ENCODE measurements at regions not wholly inside any gene's neighbourhood (a gene's known extent, or its start where the extent isn't known, plus 50 kb on each side); places are given as distances from the start of the nearest gene placed in this dataset.
"Not testable (repeated sequence)": the region's sequence is repeated elsewhere in the genome, so short reads cannot be mapped to it uniquely, and the experiment has no call there.

- DNase-seq: no peak
Measured at GRCh38 chr13:81184556-81185265, 843.8 kb upstream of the SPRY2 start.

DNA sequence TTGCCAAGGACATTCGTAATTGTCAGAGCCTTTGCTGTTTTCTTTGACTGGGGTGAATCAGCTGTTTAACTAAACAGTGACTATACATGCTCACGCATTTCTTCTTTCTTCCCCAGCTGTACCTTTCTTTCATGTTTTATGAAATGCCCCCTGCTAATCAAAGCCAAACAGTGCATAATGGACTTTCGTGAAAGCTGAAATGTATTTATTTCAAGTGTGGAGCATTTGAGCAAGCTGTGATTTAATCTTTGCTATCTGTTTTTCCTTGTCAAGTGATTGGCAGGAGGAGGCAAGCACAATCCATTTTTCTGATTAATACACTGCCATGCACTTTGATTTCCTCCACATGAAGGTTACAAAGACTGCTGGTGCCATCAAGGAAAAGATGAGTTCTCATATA lies 831.7 kb upstream of the SPRY2 start:
- no peak for DNase-seq

DNA sequence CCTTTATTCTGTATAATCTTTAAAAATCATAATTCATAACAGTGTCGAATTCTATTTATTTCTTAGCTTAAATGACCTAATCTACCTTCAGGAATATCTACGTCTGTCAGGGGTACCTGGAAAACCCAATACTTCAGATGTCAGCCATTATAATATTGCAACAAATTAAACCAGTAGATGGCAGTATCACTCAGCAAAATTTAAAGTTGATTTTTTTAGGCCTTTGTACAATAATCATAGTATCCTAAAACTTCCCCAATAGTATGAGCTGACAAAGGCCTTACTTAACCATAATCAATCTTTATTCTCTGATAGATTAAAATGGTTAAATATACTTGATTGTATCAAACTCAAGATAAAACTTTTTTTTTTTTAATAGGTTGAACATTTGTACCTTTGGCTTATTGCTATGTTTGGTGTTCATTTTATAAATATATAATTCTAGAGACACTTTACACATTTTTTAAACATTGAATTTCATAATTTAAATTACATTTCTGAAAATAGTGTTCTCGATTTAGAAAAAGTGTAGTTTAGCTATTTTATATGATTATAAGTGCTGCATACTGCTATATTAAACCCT lies 830.2 kb upstream of the SPRY2 start:
- DNase-seq: no peak

DNA sequence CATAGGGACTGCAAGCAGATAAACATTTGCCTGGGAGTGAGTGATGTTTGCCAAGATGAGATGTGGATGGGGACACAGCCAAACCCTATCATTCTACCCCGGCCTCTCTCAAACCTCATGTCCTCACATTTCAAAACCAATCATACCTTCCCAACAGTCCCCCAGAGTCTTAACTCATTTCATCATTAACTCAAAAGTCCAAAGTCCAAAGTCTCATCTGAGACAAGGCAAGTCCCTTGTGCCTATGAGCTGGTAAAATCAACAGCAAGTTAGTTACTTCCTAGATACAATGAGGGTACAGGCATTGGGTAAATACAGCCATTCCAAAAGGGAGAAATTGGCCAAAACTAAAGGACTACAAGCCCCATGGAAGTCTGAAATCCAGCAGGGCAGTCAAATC lies 822.9 kb upstream of the SPRY2 start:
- not testable (repeated sequence) for DNase-seq

DNA sequence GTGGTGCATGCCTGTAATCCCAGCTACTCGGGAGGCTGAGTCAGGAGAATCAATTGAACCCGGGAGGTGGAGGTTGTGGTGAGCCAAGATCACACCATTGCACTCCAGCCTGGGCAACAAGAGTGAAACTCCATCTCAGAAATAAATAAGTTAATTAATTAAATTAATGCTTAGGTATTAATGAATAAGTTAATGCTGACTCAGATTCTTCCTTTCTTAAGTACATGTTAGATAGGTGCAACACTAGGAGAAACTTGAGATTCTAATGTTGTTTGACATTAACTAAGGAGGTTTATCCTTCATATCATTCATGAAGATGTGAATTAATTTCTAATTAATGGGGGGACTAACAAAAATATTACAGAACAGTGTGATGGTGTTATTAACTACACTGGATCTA lies 812.6 kb upstream of the SPRY2 start:
- DNase-seq: no peak

DNA sequence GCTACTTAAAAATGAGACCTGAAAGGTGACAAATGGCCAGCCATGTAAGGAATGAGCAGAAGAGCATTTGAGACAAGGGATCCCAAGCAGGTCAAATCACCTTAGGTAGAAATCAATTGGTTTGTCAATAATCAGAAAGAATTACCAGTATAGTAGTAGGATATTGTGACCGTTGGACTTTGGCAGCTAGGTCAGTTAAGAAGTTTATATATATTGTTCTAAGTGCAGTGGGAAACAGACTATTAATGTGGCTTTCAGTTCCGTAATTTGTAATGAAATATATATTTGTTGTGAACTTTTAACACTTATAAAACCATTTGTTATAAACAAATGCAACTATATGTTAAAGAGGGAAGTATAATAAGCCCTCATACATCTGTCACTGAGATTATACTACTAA lies 807.9 kb upstream of the SPRY2 start:
- DNase-seq: no peak

- not testable (repeated sequence) for DNase-seq
Measured at GRCh38 chr13:81146576-81146975, 805.6 kb upstream of the SPRY2 start.

DNA sequence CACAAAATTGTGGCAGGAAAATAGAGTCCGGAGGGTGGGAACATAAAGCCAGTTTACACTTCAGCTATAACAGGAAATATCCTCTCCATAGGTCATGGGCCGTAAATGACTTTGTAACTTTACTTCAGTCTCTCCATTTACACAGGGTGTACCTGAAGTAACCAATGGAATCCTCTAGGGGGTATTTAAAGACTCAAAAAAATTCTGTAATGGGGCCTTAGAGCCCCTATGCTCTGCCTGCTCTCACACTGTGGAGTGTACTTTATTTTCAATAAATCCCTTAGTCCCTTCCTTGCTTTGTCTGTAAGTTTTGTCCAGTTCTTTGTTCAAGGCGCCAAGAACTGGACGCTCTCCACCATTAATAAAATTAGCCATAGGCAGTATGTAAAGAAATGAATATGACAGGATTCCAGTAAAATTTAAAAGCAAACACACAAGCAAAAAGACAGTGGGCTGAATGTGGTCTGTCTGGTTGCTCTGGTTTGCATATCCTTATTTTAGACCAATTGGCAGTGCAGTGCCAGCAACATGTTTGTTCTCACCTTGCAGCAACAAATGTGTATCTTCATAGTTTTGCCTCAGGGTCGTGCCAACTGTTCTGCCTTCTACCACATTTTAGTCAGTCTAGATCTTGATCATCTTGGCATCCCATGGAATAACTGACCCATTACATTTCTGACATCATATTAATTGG lies 801.5 kb upstream of the SPRY2 start:
- DNase-seq: no peak

DNA sequence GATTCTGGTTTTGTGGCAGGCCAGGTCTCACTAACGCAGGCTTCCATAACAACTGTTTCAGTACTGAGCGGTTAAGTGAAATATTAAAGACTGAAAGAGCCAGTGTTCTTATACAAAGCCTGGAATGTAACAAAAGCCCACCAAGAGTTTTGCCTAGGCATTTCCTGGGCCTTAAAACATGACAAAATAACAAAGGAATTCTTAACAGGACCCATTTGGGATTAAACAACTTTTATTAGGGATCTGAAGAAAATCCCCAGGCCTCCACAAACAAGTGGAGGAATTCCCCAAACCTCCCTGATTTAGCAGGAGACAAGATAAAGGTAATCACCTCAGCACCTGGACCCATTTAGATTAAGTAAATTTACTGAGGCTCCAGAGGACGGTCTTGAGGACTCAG lies 799.7 kb upstream of the SPRY2 start:
- no peak for DNase-seq

DNA sequence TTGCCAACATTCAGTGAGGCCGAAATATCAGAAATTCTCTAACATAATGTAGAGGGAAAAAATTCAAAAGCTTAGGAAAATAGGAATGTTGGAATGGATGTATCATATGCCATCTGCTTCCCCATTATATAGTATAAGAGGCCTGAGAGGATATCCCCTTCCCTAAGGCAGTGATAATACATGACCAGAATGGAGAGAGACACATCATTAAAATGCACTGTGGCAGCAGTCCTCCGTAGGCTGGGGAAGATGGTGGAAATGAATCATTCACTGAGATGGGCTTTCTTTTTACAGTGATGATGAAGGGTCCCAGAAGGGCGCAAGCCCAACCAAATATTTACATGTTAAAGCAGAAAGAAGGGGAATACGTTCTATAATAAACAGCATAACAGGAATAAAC lies 799.1 kb upstream of the SPRY2 start:
- DNase-seq: no peak

GRCh38 chr13:81138353-81138980 lies 797.5 kb upstream of the SPRY2 start:
- DNase-seq: no peak

GRCh38 chr13:81133066-81133465 lies 792.1 kb upstream of the SPRY2 start:
- DNase-seq: no peak

GRCh38 chr13:81117416-81117815 lies 776.5 kb upstream of the SPRY2 start:
- no peak for DNase-seq

DNA sequence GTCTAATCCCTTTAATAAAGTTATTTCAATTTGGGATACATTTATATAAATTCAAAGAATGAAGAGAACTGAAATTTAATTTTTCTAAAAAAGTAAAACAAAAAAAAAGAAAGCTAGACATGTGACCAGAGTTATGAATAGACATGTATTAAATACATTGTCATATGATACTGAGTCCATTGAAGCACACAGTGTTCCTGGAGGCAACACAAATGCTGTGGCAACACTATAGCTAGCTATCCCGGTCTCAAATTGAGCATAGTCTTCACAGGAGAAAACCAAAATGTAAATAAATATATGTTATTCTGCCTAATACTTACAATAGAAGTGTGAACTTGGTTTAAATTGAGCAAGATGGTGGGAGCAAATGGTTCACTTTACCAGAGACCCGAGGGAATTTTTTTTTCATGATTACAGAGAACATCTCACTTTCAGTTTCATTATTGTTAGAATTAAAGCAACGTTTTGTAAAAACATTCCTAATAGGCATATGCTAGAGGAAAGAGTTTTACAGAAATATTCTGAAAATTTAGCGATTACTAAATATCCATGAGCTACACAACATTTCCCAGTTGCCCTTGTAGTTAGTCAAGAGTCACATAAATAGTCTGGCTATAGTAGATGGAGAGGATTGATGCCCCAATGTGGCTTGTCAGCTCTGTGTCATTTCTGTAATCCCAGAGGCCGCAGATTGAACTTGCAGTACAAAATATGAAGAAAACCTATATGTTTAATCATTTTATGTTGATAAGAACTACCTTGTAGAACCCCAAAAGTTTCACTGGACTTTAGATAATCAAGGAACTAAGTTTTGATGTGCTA lies 775.7 kb upstream of the SPRY2 start:
- DNase-seq: no peak

DNA sequence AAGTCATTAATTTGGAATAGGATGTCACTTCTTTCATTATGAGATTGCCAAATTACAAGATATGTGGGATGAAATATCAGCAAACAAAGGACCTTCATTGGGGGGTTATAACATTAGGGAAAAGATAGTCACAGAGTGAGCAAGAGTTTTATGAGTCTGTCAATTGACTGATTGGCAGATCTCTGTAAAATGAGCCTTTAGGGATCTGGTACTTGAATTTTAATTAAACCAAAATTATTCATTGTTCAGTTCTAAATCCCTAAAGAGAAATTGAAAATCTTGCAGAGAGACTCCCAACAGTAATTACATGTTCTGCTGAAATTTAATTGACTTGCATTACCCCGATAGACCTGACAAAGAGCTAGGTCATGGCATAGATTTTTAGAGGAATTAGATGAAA lies 768.1 kb upstream of the SPRY2 start:
- DNase-seq: no peak

- DNase-seq: no peak
Measured at GRCh38 chr13:81106348-81106747, 765.4 kb upstream of the SPRY2 start.

- DNase-seq: no peak
Measured at GRCh38 chr13:81104035-81104715, 763.2 kb upstream of the SPRY2 start.

DNA sequence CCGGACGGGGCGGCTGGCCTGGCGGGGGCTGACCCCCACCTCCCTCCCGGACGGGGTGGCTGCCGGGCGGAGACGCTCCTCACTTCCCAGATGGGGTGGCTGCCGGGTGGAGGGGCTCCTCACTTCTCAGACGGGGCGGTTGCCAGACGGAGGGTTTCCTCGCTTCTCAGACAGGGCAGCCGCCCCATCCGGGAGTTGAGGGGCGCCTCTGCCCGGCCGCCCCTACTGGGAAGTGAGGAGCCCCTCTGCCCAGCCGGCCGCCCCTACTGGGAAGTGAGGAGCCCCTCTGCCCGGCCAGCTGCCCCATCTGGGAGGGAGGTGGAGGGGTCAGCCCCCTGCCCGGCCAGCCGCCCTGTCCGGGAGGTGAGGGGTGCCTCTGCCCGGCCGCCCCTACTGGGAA lies 761.1 kb upstream of the SPRY2 start:
- DNase-seq: not testable (repeated sequence)

DNA sequence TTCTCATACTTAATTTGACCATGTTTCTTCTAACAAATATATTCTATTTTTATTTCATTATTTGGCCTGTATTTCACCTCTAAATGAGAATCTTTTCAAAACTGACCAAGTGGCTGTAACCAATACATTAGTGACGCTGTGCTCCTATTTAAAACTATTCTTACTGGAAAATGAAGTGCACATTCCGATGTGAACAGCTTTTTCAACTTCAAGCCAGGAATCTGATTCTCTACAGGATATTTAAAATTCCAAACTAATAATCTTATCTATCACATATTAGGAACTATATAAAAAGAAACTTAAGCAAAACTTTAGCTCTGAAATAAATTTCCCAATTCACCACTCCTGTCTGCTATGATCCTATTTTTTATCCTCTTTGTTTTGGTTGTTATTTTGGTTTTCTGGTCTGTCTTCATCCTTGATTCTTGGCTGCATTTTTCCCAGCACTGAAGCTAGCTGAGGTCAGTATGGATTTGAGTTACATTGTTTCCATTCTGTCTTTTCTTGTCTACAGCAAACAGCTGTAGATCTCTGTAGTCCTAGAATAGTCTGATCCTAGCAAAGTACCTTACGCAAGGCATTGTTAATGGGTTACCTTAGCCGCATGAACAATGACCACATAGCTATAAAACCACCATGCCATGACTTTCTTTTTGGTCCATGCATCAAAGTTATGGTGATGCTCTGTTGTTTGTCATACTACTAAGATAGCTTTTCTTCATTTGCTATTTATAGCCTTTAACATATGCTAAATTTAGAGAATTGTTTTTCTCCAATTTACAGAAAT lies 748.6 kb upstream of the SPRY2 start:
- no peak for DNase-seq

- no peak for DNase-seq
Measured at GRCh38 chr13:81080911-81081454, 740.1 kb upstream of the SPRY2 start.

- no peak for DNase-seq
Measured at GRCh38 chr13:81078048-81078447, 737.1 kb upstream of the SPRY2 start.
